Hepatic stellate cell (primary cell): ENCODE measurements at regions not wholly inside any gene's neighbourhood (a gene's known extent, or its start where the extent isn't known, plus 50 kb on each side); places are given as distances from the start of the nearest gene placed in this dataset.
"Not testable (repeated sequence)": the region's sequence is repeated elsewhere in the genome, so short reads cannot be mapped to it uniquely, and the experiment has no call there.

ENCODE experiments used
- DNase-seq: peaks from one replicate; pipeline ENCODE4 v3.0.0; 2011; ENCODE audit warnings: low spot score

GRCh38 chr21:20151741-20152140 is 846.5 kb upstream of the NCAM2 start:
- DNase-seq = no peak

- no peak for DNase-seq
Observed at GRCh38 chr21:20163167-20163566, 835.0 kb upstream of the NCAM2 start.

GRCh38 chr21:20167059-20167458 is 831.1 kb upstream of the NCAM2 start:
- DNase-seq = no peak

- no peak for DNase-seq
Observed at GRCh38 chr21:20169812-20170576, 828.2 kb upstream of the NCAM2 start.

- DNase-seq = no peak
Observed at GRCh38 chr21:20186186-20186585, 812.0 kb upstream of the NCAM2 start.

- no peak for DNase-seq
Observed at GRCh38 chr21:20187028-20187427, 811.2 kb upstream of the NCAM2 start.

GRCh38 chr21:20201323-20201722 is 796.9 kb upstream of the NCAM2 start:
- not testable (repeated sequence) for DNase-seq

- DNase-seq = no peak
Observed at GRCh38 chr21:20207335-20207734, 790.9 kb upstream of the NCAM2 start.

- no peak for DNase-seq
Observed at GRCh38 chr21:20215959-20216358, 782.2 kb upstream of the NCAM2 start.

GRCh38 chr21:20220586-20220985 is 777.6 kb upstream of the NCAM2 start:
- no peak for DNase-seq

- DNase-seq = not testable (repeated sequence)
Observed at GRCh38 chr21:20221981-20222380, 776.2 kb upstream of the NCAM2 start.

- not testable (repeated sequence) for DNase-seq
Observed at GRCh38 chr21:20236649-20237048, 761.6 kb upstream of the NCAM2 start.

- no peak for DNase-seq
Observed at GRCh38 chr21:20249401-20249800, 748.8 kb upstream of the NCAM2 start.

GRCh38 chr21:20250337-20250736 is 747.9 kb upstream of the NCAM2 start:
- no peak for DNase-seq

GRCh38 chr21:20253261-20253660 is 744.9 kb upstream of the NCAM2 start:
- DNase-seq = no peak

GRCh38 chr21:20254964-20255363 is 743.2 kb upstream of the NCAM2 start:
- no peak for DNase-seq

- no peak for DNase-seq
Observed at GRCh38 chr21:20257052-20257740, 741.0 kb upstream of the NCAM2 start.

- DNase-seq = no peak
Observed at GRCh38 chr21:20258542-20258941, 739.7 kb upstream of the NCAM2 start.

- DNase-seq = no peak
Observed at GRCh38 chr21:20259031-20259867, 739.0 kb upstream of the NCAM2 start.

GRCh38 chr21:20260124-20260523 is 738.1 kb upstream of the NCAM2 start:
- no peak for DNase-seq

- DNase-seq = no peak
Observed at GRCh38 chr21:20261364-20261763, 736.8 kb upstream of the NCAM2 start.

GRCh38 chr21:20265707-20266440 is 732.3 kb upstream of the NCAM2 start:
- no peak for DNase-seq
